Activated T-helper 9 cell treated with anti-CD3 and anti-CD28 coated beads, Interleukin-2, amount 50 U/mL, for 16 hours (primary cell): ENCODE measurements at regions not wholly inside any gene's neighbourhood (a gene's known extent, or its start where the extent isn't known, plus 50 kb on each side); places are given as distances from the start of the nearest gene placed in this dataset.

Experiments
- DNase-seq: peaks from one replicate; pipeline ENCODE4 v3.0.0-alpha.2; 2020; ENCODE audit warnings: low read depth

GRCh38 chr11:112858289-112859023, 102.8 kb upstream of the NCAM1 start:
- no peak for DNase-seq

GRCh38 chr11:112859787-112860186, 101.4 kb upstream of the NCAM1 start:
- DNase-seq: no peak

GRCh38 chr11:112861356-112861755, 99.9 kb upstream of the NCAM1 start:
- no peak for DNase-seq

GRCh38 chr11:112863305-112863704, 97.9 kb upstream of the NCAM1 start:
- no peak for DNase-seq

GRCh38 chr11:112864672-112865071, 96.5 kb upstream of the NCAM1 start:
- no peak for DNase-seq

- DNase-seq: no peak
Measured at GRCh38 chr11:112871909-112872500, 89.2 kb upstream of the NCAM1 start.

- no peak for DNase-seq
Measured at GRCh38 chr11:112874980-112875379, 86.2 kb upstream of the NCAM1 start.

- no peak for DNase-seq
Measured at GRCh38 chr11:112877581-112877980, 83.6 kb upstream of the NCAM1 start.

GRCh38 chr11:112878033-112878601, 83.1 kb upstream of the NCAM1 start:
- DNase-seq: no peak

- DNase-seq: no peak
Measured at GRCh38 chr11:112880495-112880894, 80.7 kb upstream of the NCAM1 start.

GRCh38 chr11:112881461-112881860, 79.8 kb upstream of the NCAM1 start:
- no peak for DNase-seq

GRCh38 chr11:112882494-112883381, 78.5 kb upstream of the NCAM1 start:
- DNase-seq: no peak

GRCh38 chr11:112884012-112884767, 77.0 kb upstream of the NCAM1 start:
- no peak for DNase-seq

- no peak for DNase-seq
Measured at GRCh38 chr11:112885744-112886433, 75.3 kb upstream of the NCAM1 start.

GRCh38 chr11:112886434-112887370, 74.5 kb upstream of the NCAM1 start:
- no peak for DNase-seq

GRCh38 chr11:112889446-112889845, 71.8 kb upstream of the NCAM1 start:
- no peak for DNase-seq

GRCh38 chr11:112899235-112900006, 61.8 kb upstream of the NCAM1 start:
- DNase-seq: no peak

- DNase-seq: no peak
Measured at GRCh38 chr11:112901924-112902323, 59.3 kb upstream of the NCAM1 start.

GRCh38 chr11:112902361-112903011, 58.7 kb upstream of the NCAM1 start:
- no peak for DNase-seq
